KMS-11 (cell line): ENCODE measurements at regions not wholly inside any gene's neighbourhood (a gene's known extent, or its start where the extent isn't known, plus 50 kb on each side); places are given as distances from the start of the nearest gene placed in this dataset.

Experiments
- H2AFZ ChIP-seq: fragments of 200-600 bp; sonication (generic); 2 replicates; pipeline ENCODE4 v1.6.1; 2016; ENCODE audit warnings: antibody characterized with exemption, mixed run types, low read depth
- H3K27ac ChIP-seq: fragments of 200-600 bp; sonication (generic); 2 replicates; pipeline ENCODE4 v1.6.1; 2016; ENCODE audit warnings: mild to moderate bottlenecking, mixed run types
- H3K27me3 ChIP-seq: fragments of 200-600 bp; sonication (generic); 2 replicates; pipeline ENCODE4 v1.6.1; 2017; ENCODE audit warnings: mild to moderate bottlenecking, low read depth, mixed run types, moderate library complexity; ENCODE audit not compliant: insufficient read depth
- H3K36me3 ChIP-seq: fragments of 200-600 bp; sonication (generic); 2 replicates; pipeline ENCODE4 v1.6.1; 2017; ENCODE audit warnings: mild to moderate bottlenecking, mixed run types; ENCODE audit not compliant: insufficient read depth
- H3K4me1 ChIP-seq: fragments of 200-600 bp; sonication (generic); 2 replicates; pipeline ENCODE4 v1.6.1; 2016; ENCODE audit warnings: mild to moderate bottlenecking, low read depth, mixed run types; ENCODE audit not compliant: poor library complexity, severe bottlenecking
- H3K4me2 ChIP-seq: fragments of 200-600 bp; sonication (generic); 2 replicates; pipeline ENCODE4 v1.7.0; 2016; ENCODE audit warnings: mild to moderate bottlenecking, mixed run types
- H3K4me3 ChIP-seq: fragments of 200-600 bp; sonication (generic); IDR thresholded peaks from 2 replicates; pipeline ENCODE4 v1.6.1; 2017; ENCODE audit warnings: low read depth, low read length, mixed read lengths; ENCODE audit not compliant: insufficient read depth
- H3K79me2 ChIP-seq: fragments of 200-600 bp; sonication (generic); 2 replicates; pipeline ENCODE4 v1.6.1; 2016; ENCODE audit warnings: low read depth, mixed run types; ENCODE audit not compliant: insufficient read depth
- H3K9ac ChIP-seq: fragments of 200-600 bp; sonication (generic); 2 replicates; pipeline ENCODE4 v1.6.1; 2016; ENCODE audit warnings: mild to moderate bottlenecking, mixed run types
- H4K20me1 ChIP-seq: fragments of 200-600 bp; sonication (generic); 2 replicates; pipeline ENCODE4 v1.6.1; 2016; ENCODE audit warnings: mild to moderate bottlenecking, mixed run types; ENCODE audit not compliant: insufficient read depth
- CTCF ChIP-seq: fragments of 200-600 bp; sonication (generic); conservative IDR thresholded peaks from 2 replicates; pipeline ENCODE4 v1.6.1; 2017; ENCODE audit warnings: low read depth, mild to moderate bottlenecking, antibody characterized with exemption, low read length, moderate library complexity, mixed read lengths

GRCh38 chr2:226655871-226656270, 143.7 kb downstream of the IRS1 start:
- no peak overlapping the region for H3K9ac ChIP-seq
- no peaks in the 10 kb centered on the region for H3K36me3 ChIP-seq
- no peak overlapping the region for H2AFZ ChIP-seq
- TF ChIP-seq CTCF: no peak
- H3K79me2 ChIP-seq: no peaks in the 10 kb centered on the region
- no peak overlapping the region for H3K4me3 ChIP-seq
- H3K4me2 ChIP-seq: no peak overlapping the region
- no peaks in the 10 kb centered on the region for H3K4me1 ChIP-seq
- H4K20me1 ChIP-seq: no peaks in the 10 kb centered on the region
- no peak overlapping the region for H3K27ac ChIP-seq
- H3K27me3 ChIP-seq: no peaks in the 10 kb centered on the region

- Histone ChIP-seq H4K20me1 (no peaks in the 10 kb centered on the region), H3K36me3 (no peaks in the 10 kb centered on the region), H3K4me3 (no peak overlapping the region), H3K27ac (no peak overlapping the region), H3K79me2 (no peaks in the 10 kb centered on the region), H2AFZ (no peak overlapping the region), H3K4me1 (peaks cover 13% of the 10 kb centered on the region), H3K27me3 (no peaks in the 10 kb centered on the region), H3K9ac (no peak overlapping the region), H3K4me2 (no peak overlapping the region)
- no peak for TF ChIP-seq CTCF
Observed at GRCh38 chr2:226652983-226653765, 146.4 kb downstream of the IRS1 start.

GRCh38 chr2:226652369-226652768, 147.3 kb downstream of the IRS1 start:
- no peak overlapping the region for H2AFZ ChIP-seq
- TF ChIP-seq CTCF: no peak
- no peaks in the 10 kb centered on the region for H3K36me3 ChIP-seq

GRCh38 chr2:226649871-226650660, 149.6 kb downstream of the IRS1 start:
- H3K4me1 ChIP-seq: peaks cover 13% of the 10 kb centered on the region
- H3K27ac ChIP-seq: peak overlapping the region; percentile 69
- H3K27me3 ChIP-seq: no peaks in the 10 kb centered on the region
- H2AFZ ChIP-seq: peak overlapping the region; percentile 58
- peak overlapping the region; percentile 23; the same call in 1 of the 2 replicates for H3K9ac ChIP-seq
- peak overlapping the region; percentile 38 for H3K4me2 ChIP-seq
- no peaks in the 10 kb centered on the region for H4K20me1 ChIP-seq
- H3K79me2 ChIP-seq: no peaks in the 10 kb centered on the region
- H3K36me3 ChIP-seq: no peaks in the 10 kb centered on the region
- H3K4me3 ChIP-seq: no peak overlapping the region
- no peak for TF ChIP-seq CTCF

More at GRCh38 chr2:226652369-226652768, 147.3 kb downstream of the IRS1 start:
- Histone ChIP-seq H3K27me3 (no peaks in the 10 kb centered on the region), H3K4me3 (no peak overlapping the region), H4K20me1 (no peaks in the 10 kb centered on the region), H3K4me1 (peaks cover 13% of the 10 kb centered on the region), H3K9ac (no peak overlapping the region), H3K27ac (no peak overlapping the region), H3K79me2 (no peaks in the 10 kb centered on the region), H3K4me2 (no peak overlapping the region)
